ENCODE measurements at regions not wholly inside any gene's neighbourhood (a gene's known extent, or its start where the extent isn't known, plus 50 kb on each side); places are given as distances from the start of the nearest gene placed in this dataset.

GRCh38 chr21:35367553-35367952 lies 318.5 kb upstream of the RUNX1 start:
- H3K4me3 ChIP-seq: no peak overlapping the region
- no peak for TF ChIP-seq CTCF (IDR thresholded peaks at IDR 0.05)
- H3K27ac ChIP-seq: no peak overlapping the region
- DNase-seq (ENCODE audit: low spot score): no peak

DNA sequence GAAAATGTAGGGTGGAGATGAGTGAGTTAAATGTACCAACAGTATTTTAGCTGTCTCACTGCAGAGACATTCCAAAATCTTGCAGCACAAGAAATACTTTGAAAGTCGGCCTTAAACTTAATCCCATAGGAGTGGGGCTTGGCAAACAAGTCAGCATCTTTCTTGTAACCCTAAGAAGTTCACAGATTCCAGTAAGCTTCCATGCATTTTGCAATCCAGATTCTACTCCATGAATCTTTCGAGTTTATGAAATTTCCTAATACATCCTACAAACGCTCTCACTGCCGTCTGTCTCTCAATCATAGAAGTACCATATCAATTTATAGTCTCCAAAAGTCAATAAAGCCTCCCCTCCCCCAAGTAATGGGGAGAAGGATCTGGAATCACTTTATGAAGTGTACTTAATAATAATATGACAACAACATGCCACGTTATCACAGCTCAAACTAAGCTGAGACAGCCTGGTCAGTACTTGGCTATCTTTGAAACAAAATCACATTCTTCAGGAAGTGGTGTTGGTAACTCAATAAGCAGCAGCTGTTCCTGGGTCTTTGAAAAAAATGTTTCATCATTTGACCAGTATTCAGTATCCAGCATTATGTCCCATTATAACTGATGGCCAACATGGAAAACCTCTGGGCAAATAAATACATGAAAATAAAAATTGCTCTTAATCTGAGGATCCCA lies 317.4 kb upstream of the RUNX1 start:
- no peak overlapping the region for H3K4me3 ChIP-seq
- peak overlapping the region; percentile 14 to 67 for H3K27ac ChIP-seq
- DNase-seq (ENCODE audit: low spot score): no peak
- no peak for TF ChIP-seq CTCF (IDR thresholded peaks at IDR 0.05)

DNA sequence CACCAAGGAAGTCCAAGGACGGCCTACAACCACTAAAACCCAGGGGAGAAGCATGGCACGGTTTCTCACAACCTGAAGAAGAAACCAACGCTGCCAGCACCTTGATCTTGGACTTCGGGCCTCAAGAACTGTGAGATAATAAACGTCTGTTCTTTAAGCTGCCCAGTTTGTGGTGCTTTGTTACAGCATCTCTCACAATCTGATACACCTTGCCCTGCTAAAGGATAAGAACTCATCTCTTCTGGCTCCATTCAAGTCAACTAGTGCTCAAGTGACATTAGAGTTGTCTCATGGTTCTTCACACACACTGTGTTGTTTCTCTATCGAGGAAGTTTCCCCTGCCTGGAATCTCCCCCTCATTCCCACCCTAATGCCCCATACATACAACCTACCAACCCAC lies 314.4 kb upstream of the RUNX1 start:
- no peak for DNase-seq (ENCODE audit: low spot score)
- Histone ChIP-seq H3K4me3 (no peak overlapping the region), H3K27ac (no peak overlapping the region)
- no peak for TF ChIP-seq CTCF (IDR thresholded peaks at IDR 0.05)

DNA sequence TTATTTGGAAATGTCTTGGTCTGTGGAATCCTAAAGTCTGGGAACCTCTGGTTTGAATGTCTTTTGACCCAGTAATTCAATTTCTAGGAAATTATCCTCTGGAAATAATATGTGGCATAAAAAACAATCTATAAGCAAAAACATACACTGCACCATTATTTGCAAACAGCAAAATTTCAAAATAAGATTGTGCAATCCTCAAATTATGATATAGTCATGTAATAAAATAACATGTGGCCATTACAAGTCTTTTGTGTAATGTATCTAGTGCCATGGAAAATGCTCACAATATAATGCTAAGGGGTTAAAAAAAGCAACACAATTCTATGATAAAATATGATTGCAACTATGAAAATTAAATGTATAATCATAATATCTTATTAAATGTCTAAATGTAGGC lies 312.9 kb upstream of the RUNX1 start:
- no peak for TF ChIP-seq CTCF (IDR thresholded peaks at IDR 0.05)
- no peak overlapping the region for H3K27ac ChIP-seq
- no peak for DNase-seq (ENCODE audit: low spot score)
- H3K4me3 ChIP-seq: no peak overlapping the region

GRCh38 chr21:35360870-35361570 lies 311.9 kb upstream of the RUNX1 start:
- H3K4me3 ChIP-seq: no peak overlapping the region
- no peak for DNase-seq (ENCODE audit: low spot score)
- TF ChIP-seq CTCF (IDR thresholded peaks at IDR 0.05): no peak
- no peak overlapping the region for H3K27ac ChIP-seq

DNA sequence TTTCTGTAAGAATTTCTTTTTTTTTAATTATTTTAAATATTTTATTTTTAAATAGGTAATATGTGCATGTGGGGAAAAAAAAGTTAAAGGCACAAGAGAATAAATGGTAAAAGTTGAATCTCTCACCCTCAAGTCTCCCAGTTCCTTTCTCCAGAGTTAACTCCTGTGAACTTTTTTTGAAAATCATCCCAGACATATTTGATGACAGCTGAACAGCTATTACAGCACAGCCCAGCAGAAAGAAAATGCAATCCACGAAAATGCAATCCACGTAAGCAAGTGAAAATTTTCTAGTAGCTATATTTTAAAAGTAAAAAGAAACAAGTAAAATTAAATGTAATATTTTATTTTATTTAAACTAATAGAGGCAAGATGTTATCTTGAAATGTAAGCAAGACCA lies 310.0 kb upstream of the RUNX1 start:
- H3K27ac ChIP-seq: no peak overlapping the region
- no peak overlapping the region for H3K4me3 ChIP-seq

More for the DNA sequence above, 310.0 kb upstream of the RUNX1 start:
- no peak for TF ChIP-seq CTCF (IDR thresholded peaks at IDR 0.05)
- no peak for DNase-seq (ENCODE audit: low spot score)
